ENCODE measurements at regions not wholly inside any gene's neighbourhood (a gene's known extent, or its start where the extent isn't known, plus 50 kb on each side); places are given as distances from the start of the nearest gene placed in this dataset.

GRCh38 chr2:220845766-220846273 lies 726.3 kb downstream of the EPHA4 start:
- TF ChIP-seq POLR2A (IDR thresholded peaks at IDR 0.05), result no peak
- TF ChIP-seq, protein P1, sequence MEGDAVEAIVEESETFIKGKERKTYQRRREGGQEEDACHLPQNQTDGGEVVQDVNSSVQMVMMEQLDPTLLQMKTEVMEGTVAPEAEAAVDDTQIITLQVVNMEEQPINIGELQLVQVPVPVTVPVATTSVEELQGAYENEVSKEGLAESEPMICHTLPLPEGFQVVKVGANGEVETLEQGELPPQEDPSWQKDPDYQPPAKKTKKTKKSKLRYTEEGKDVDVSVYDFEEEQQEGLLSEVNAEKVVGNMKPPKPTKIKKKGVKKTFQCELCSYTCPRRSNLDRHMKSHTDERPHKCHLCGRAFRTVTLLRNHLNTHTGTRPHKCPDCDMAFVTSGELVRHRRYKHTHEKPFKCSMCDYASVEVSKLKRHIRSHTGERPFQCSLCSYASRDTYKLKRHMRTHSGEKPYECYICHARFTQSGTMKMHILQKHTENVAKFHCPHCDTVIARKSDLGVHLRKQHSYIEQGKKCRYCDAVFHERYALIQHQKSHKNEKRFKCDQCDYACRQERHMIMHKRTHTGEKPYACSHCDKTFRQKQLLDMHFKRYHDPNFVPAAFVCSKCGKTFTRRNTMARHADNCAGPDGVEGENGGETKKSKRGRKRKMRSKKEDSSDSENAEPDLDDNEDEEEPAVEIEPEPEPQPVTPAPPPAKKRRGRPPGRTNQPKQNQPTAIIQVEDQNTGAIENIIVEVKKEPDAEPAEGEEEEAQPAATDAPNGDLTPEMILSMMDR (IDR thresholded peaks at IDR 0.05), result no peak
